Lung (tissue), 11 donors: ENCODE measurements at regions not wholly inside any gene's neighbourhood (a gene's known extent, or its start where the extent isn't known, plus 50 kb on each side); places are given as distances from the start of the nearest gene placed in this dataset.

Source experiments
- ATAC-seq: fragments of 200-7000 bp; cut with Tn5 transposase; one replicate; pipeline ENCODE4 v1.9.1; 2020; ENCODE audit warnings: moderate number of reproducible peaks; ENCODE audit not compliant: insufficient read depth, low FRiP score
- DNase-seq, 3 donors: peaks; one replicate each; pipeline ENCODE4 v3.0.0-alpha.2; 2013 to 2017
- H3K27ac ChIP-seq, 2 donors: one replicate each; pipeline ENCODE4 v1.5.1; 2013; ENCODE audit warnings: mild to moderate bottlenecking in 2 of 2, moderate library complexity in 2 of 2, control low read depth in 1 of 2, inconsistent platforms in 1 of 2, low read depth in 1 of 2, low read length in 1 of 2
- H3K27me3 ChIP-seq, 3 donors: one replicate each; pipeline ENCODE4 v1.5.1; 2013; ENCODE audit warnings: low read length in 2 of 3; ENCODE audit not compliant: control insufficient read depth in 3 of 3, insufficient read depth in 3 of 3
- H3K36me3 ChIP-seq, 4 donors: one replicate each; pipeline ENCODE4 v1.5.1; 2013; ENCODE audit warnings: low read length in 4 of 4, mild to moderate bottlenecking in 1 of 4, moderate library complexity in 1 of 4; ENCODE audit not compliant: control insufficient read depth in 4 of 4, insufficient read depth in 4 of 4
- H3K4me1 ChIP-seq, 5 donors: one replicate each; pipeline ENCODE4 v1.5.1; 2013; ENCODE audit warnings: low read length in 5 of 5, mild to moderate bottlenecking in 2 of 5, moderate library complexity in 1 of 5; ENCODE audit not compliant: control insufficient read depth in 5 of 5, insufficient read depth in 5 of 5
- H3K4me3 ChIP-seq: one replicate; pipeline ENCODE4 v1.5.1; 2013; ENCODE audit warnings: mild to moderate bottlenecking, control low read depth, moderate library complexity
- H3K9ac ChIP-seq, 2 donors: one replicate each; pipeline ENCODE4 v1.5.1; 2013; ENCODE audit warnings: low read length in 2 of 2, control low read depth in 1 of 2; ENCODE audit not compliant: insufficient read depth in 1 of 2
- H3K9me3 ChIP-seq, 4 donors: one replicate each; pipeline ENCODE4 v1.5.1; 2013; ENCODE audit warnings: low read length in 3 of 4, mild to moderate bottlenecking in 1 of 4, moderate library complexity in 1 of 4; ENCODE audit not compliant: control insufficient read depth in 4 of 4, insufficient read depth in 3 of 4
- WGBS, 2 donors: extraction: QIAGEN DNeasy Blood & Tissue Kit; methylation state at CpG; one replicate each; pipeline ENCODE4 v1.1.7; 2013; 5-methylcytosine and 5-hydroxymethylcytosine counted together
- TF ChIP-seq, protein P1 (sequence below): IDR thresholded peaks from 2 replicates; pipeline ENCODE4 v1.5.1; 2012; ENCODE audit warnings: mild to moderate bottlenecking; ENCODE audit errors: control extremely low read depth, extremely low read depth
- donor health status: control.
- donor health status: control.
- donor health status: Bipolar disorder and iron deficiency.
- donor health status: healthy.
- donor health status: DM: yes; HTN: yes; CAD: no.

DNA sequence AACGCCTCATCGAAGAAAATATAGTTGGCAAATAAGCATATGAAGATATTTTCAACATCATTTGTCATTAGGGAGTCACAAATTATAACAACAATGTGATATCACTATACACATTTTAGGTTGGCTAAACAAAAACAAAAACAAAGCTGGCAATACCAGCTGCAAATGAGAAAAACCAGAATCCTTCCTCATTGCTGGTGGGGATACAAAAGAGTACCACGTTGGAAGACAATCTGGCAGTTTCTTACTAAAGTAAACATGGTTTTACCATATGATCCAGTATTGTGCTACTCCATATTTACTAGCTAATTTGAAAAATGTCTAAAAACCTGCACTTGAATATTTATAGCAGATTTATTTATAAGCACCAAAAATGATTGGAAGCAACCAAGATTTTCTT, 1204.1 kb downstream of the MRPL39 start:
- H3K9me3 ChIP-seq: no peaks in the 10 kb centered on the region
- H3K4me1 ChIP-seq: no peaks in the 10 kb centered on the region
- no peak overlapping the region for H3K9ac ChIP-seq
- no peak for ATAC-seq
- WGBS, 2 donors: 74 to 89% methylated on average over 3 of the region's 3 CpGs
- DNase-seq: no peak
- H3K27ac ChIP-seq: no peak overlapping the region
- H3K27me3 ChIP-seq: no peaks in the 10 kb centered on the region
- H3K4me3 ChIP-seq: no peak overlapping the region
- H3K36me3 ChIP-seq: no peaks in the 10 kb centered on the region
- TF ChIP-seq, protein P1, sequence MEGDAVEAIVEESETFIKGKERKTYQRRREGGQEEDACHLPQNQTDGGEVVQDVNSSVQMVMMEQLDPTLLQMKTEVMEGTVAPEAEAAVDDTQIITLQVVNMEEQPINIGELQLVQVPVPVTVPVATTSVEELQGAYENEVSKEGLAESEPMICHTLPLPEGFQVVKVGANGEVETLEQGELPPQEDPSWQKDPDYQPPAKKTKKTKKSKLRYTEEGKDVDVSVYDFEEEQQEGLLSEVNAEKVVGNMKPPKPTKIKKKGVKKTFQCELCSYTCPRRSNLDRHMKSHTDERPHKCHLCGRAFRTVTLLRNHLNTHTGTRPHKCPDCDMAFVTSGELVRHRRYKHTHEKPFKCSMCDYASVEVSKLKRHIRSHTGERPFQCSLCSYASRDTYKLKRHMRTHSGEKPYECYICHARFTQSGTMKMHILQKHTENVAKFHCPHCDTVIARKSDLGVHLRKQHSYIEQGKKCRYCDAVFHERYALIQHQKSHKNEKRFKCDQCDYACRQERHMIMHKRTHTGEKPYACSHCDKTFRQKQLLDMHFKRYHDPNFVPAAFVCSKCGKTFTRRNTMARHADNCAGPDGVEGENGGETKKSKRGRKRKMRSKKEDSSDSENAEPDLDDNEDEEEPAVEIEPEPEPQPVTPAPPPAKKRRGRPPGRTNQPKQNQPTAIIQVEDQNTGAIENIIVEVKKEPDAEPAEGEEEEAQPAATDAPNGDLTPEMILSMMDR: no peak

- Histone ChIP-seq H3K9ac (no peak overlapping the region), H3K4me1 (no peaks in the 10 kb centered on the region), H3K36me3 (no peaks in the 10 kb centered on the region), H3K27ac (no peak overlapping the region), H3K9me3 (no peaks in the 10 kb centered on the region), H3K4me3 (no peak overlapping the region), H3K27me3 (no peaks in the 10 kb centered on the region)
- WGBS, 2 donors: 47 to 50% methylated on average over 2 of the region's 2 CpGs
- DNase-seq: no peak
- ATAC-seq: no peak
- TF ChIP-seq, protein P1: no peak
Observed at GRCh38 chr21:24395320-24395923, 1211.9 kb downstream of the MRPL39 start.

DNA sequence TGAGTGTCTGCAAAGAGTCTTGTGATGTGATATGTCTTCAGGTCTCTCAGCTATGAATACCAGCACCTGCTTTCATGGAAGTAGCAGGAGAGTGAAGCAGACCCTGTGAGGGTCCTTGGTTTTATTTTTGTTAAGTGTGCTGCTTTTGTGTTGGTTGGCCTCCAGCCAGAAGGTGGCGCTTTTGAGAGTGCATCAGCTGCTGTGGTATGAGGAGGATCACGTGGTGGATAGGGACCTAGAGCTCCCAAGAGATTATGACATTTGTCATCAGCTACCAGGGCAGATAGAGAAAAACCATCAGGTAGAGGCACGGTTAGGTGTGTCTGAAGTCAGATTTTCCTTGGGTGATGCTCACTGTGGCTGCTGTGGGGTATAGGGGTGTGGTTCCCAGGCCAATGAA, 1232.1 kb downstream of the MRPL39 start:
- 65 to 80% methylated on average over 3 of the region's 3 CpGs for WGBS, 2 donors
- no peak overlapping the region for H3K27ac ChIP-seq
- no peak overlapping the region for H3K9ac ChIP-seq
- ATAC-seq: no peak
- no peaks in the 10 kb centered on the region for H3K27me3 ChIP-seq
- no peaks in the 10 kb centered on the region for H3K4me1 ChIP-seq
- TF ChIP-seq, protein P1: no peak
- no peak overlapping the region for H3K4me3 ChIP-seq
- no peaks in the 10 kb centered on the region for H3K36me3 ChIP-seq
- H3K9me3 ChIP-seq: peaks cover 0 to 2% (median 0%) of the 10 kb centered on the region in 4 donors
- DNase-seq: no peak

- Histone ChIP-seq H3K27ac (no peak overlapping the region), H3K4me3 (no peak overlapping the region), H3K27me3 (no peaks in the 10 kb centered on the region), H3K36me3 (no peaks in the 10 kb centered on the region), H3K4me1 (no peaks in the 10 kb centered on the region), H3K9me3 (peaks cover 0 to 2% (median 0%) of the 10 kb centered on the region in 4 donors), H3K9ac (no peak overlapping the region)
- no peak for ATAC-seq
- no peak for DNase-seq
- TF ChIP-seq, protein P1: no peak
- WGBS, 2 donors: 91 to 92% methylated on average over 4 of the region's 4 CpGs
Observed at GRCh38 chr21:24372506-24372905, 1234.8 kb downstream of the MRPL39 start.
